ENCODE measurements at regions not wholly inside any gene's neighbourhood (a gene's known extent, or its start where the extent isn't known, plus 50 kb on each side); places are given as distances from the start of the nearest gene placed in this dataset.

DNA sequence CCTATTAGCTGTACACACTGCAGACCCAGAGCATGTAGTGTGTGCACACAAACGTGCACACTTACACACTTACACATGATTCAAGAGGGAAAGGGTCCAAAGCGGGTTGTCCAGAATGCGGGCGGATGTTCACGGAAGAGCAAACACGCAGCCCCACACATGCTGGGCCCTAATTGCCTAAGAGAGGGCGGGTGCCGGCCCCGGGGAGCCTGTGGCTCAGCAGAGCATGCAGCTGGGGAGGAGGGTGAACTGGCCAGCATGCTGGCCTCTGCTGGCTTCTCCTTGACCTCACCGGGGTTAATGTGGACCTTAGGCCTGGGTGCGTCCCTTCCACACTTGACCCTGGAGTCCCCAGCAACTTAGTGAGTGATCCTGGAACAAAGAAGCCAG is 816.3 kb downstream of the BRD1 start:
- Histone ChIP-seq H3K27me3 (replicated peaks; ENCODE audit: insufficient read depth) (no peaks in the 10 kb centered on the region), H3K27ac (peak overlapping the region; percentile 76 to 94), H3K4me1 (ENCODE audit: control insufficient read depth in 1 of 2, low read depth in 2 of 2) (peaks cover 29 to 78% of the 10 kb centered on the region in 2 donors), H3K9me3 (no peaks in the 10 kb centered on the region), H3K36me3 (no peaks in the 10 kb centered on the region), H3K4me3 (no peak overlapping the region)
- TF ChIP-seq, protein P1, sequence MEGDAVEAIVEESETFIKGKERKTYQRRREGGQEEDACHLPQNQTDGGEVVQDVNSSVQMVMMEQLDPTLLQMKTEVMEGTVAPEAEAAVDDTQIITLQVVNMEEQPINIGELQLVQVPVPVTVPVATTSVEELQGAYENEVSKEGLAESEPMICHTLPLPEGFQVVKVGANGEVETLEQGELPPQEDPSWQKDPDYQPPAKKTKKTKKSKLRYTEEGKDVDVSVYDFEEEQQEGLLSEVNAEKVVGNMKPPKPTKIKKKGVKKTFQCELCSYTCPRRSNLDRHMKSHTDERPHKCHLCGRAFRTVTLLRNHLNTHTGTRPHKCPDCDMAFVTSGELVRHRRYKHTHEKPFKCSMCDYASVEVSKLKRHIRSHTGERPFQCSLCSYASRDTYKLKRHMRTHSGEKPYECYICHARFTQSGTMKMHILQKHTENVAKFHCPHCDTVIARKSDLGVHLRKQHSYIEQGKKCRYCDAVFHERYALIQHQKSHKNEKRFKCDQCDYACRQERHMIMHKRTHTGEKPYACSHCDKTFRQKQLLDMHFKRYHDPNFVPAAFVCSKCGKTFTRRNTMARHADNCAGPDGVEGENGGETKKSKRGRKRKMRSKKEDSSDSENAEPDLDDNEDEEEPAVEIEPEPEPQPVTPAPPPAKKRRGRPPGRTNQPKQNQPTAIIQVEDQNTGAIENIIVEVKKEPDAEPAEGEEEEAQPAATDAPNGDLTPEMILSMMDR (IDR thresholded peaks at IDR 0.05) = no peak
- no peak for DNase-seq (ENCODE audit: low spot score)
- no peak for ATAC-seq (ENCODE audit: insufficient number of reproducible peaks, low FRiP score, low read depth)

DNA sequence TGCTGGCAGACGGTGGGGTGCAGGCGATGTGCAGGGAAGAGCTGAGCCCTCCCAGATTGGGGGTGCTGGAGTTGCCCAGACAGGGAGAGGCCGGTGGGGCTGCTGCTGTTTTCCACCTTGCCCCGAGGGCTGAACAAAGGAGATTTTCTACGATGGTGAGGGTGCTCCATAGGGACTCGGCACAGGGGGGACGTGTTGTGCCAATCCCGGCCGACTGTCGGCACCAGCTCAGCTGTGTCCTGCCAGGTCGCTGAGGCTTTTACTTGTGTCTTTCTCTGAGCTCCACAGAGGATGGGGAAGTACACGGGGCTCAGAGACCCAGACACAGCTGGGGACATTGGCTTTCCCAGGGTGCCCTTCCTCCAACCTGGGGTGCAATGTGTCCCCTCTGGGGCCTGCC is 816.8 kb downstream of the BRD1 start:
- Histone ChIP-seq H3K27ac (peak overlapping the region; percentile 76 to 94), H3K36me3 (no peaks in the 10 kb centered on the region), H3K4me1 (ENCODE audit: control insufficient read depth in 1 of 2, low read depth in 2 of 2) (peaks cover 29 to 73% of the 10 kb centered on the region in 2 donors), H3K27me3 (replicated peaks; ENCODE audit: insufficient read depth) (no peaks in the 10 kb centered on the region), H3K4me3 (no peak overlapping the region), H3K9me3 (no peaks in the 10 kb centered on the region)
- TF ChIP-seq, protein P1 (IDR thresholded peaks at IDR 0.05) = no peak
- ATAC-seq (ENCODE audit: insufficient number of reproducible peaks, low FRiP score, low read depth) (no peak), DNase-seq (ENCODE audit: low spot score) (no peak)

DNA sequence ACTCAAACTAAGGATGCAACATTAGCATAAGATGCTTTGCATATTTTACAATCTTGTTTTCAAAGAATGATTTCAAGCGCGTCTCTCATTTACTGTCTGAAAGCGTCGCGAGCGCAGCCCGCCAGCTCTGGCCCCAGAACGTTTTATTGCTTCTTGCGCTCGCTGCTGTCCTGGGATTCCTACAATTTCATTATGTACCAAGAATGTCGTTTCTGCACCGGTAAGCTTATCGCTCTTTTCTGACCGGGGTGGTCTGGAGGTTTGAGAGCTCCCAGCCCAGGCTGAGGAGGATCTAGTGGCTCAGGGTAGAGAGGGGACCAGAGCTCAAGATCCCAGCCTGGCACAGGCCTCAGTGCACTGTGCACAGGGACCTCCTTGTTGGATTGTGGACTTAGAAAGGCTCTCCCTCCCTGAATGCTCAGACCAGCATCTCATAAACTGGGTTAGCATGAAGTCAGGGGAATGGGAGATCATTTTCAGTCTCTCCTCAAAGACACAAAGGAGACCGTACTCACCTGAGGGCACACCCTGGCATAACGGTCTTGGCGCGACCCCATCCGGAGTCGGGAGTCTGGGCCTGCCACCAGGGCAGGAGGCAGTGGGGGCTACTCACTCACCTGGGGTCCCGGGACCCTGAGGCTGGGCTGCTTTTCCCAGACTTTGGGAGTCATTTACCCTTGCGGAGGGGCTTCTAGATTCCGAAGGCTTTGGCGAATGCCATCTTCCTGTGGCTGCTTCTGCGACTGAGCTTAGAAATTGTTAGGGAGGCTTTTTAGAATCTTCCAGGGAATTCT is 817.4 kb downstream of the BRD1 start:
- TF ChIP-seq, protein P1 (IDR thresholded peaks at IDR 0.05) = no peak
- ATAC-seq (ENCODE audit: insufficient number of reproducible peaks, low FRiP score, low read depth) (no peak), DNase-seq (ENCODE audit: low spot score) (no peak)
- Histone ChIP-seq H3K4me3 (no peak overlapping the region), H3K4me1 (ENCODE audit: control insufficient read depth in 1 of 2, low read depth in 2 of 2) (peaks cover 24 to 67% of the 10 kb centered on the region in 2 donors), H3K9me3 (no peaks in the 10 kb centered on the region), H3K36me3 (no peaks in the 10 kb centered on the region), H3K27me3 (replicated peaks; ENCODE audit: insufficient read depth) (no peaks in the 10 kb centered on the region), H3K27ac (peak overlapping the region; percentile 76 to 94)

DNA sequence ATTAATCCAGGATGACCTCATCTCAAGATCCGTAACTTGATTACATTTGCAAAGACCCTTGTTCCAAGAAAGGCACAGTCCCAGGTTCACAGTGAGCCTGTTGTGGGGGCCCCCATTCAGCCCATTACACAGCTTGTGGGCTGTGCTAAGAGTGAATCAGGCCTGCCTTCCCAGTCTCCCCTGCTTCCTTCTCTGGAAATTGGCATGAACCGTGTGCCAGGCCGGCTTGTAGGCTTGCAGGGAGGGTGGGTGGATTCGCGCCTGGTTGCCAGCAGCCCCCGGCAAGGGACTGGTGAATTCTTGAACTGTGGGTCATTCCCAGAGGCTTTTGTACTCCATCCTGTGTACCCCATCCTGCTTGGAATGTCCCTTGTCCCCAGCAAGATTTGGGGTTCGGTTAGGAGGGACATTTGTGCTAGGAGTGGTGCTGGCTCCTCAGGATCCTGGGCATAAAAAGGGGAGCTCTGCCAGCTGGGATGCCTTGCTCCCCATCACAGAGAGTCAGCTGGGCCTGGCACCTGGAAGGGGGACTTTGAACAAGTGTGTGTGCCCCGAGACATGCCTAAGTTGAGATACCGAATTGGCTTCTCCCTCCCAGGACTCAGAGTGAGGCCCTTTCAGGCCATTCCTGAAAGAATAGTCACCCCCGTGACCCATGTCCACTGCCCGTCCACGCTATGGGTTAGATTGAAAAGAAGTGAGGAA is 818.2 kb downstream of the BRD1 start:
- peak overlapping the region; percentile 76 to 94 for H3K27ac ChIP-seq
- H3K4me1 ChIP-seq (ENCODE audit: control insufficient read depth in 1 of 2, low read depth in 2 of 2) = peaks cover 16 to 60% of the 10 kb centered on the region in 2 donors
- no peaks in the 10 kb centered on the region for H3K36me3 ChIP-seq
- no peak overlapping the region for H3K4me3 ChIP-seq
- no peak for ATAC-seq (ENCODE audit: insufficient number of reproducible peaks, low FRiP score, low read depth)
- no peaks in the 10 kb centered on the region for H3K27me3 ChIP-seq (replicated peaks; ENCODE audit: insufficient read depth)
- TF ChIP-seq, protein P1 (IDR thresholded peaks at IDR 0.05) = no peak
- DNase-seq (ENCODE audit: low spot score) = no peak
- H3K9me3 ChIP-seq = no peaks in the 10 kb centered on the region

DNA sequence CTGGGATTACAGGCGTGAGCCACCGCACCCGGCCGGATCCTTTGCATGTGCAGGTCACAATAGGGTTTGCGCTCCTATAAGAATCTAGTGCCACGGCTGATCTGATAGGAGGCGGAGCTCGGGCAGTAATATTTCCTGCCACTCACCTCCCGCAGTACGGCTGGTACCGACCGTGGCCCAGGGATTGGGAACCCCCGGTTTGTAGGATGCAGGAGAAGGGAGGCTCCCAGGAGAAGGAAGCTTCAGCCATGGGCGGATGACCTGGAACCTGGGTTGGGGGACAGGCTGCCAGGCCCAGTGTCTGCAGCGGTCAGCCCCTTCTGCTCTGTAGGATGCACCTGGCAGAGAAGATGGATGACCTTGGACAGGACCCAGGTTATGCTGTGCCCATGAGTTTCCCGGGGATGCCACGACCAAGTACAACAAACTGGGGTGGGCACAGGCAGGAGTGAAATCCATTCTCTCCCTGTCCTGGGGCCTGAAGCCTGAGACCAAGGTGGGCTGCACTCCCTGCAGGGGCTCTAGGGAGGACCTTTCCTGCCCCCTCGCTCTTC is 818.9 kb downstream of the BRD1 start:
- no peak for DNase-seq (ENCODE audit: low spot score)
- H3K27ac ChIP-seq = peak overlapping the region; percentile 76 to 94
- H3K27me3 ChIP-seq (replicated peaks; ENCODE audit: insufficient read depth) = no peaks in the 10 kb centered on the region

More for the DNA sequence above, 818.9 kb downstream of the BRD1 start:
- TF ChIP-seq, protein P1 (IDR thresholded peaks at IDR 0.05) = no peak
- no peak for ATAC-seq (ENCODE audit: insufficient number of reproducible peaks, low FRiP score, low read depth)
- peaks cover 10 to 52% of the 10 kb centered on the region in 2 donors for H3K4me1 ChIP-seq (ENCODE audit: control insufficient read depth in 1 of 2, low read depth in 2 of 2)
- H3K9me3 ChIP-seq = no peaks in the 10 kb centered on the region
- H3K36me3 ChIP-seq = no peaks in the 10 kb centered on the region
- H3K4me3 ChIP-seq = no peak overlapping the region
